H1 (cell line): ENCODE measurements at regions not wholly inside any gene's neighbourhood (a gene's known extent, or its start where the extent isn't known, plus 50 kb on each side); places are given as distances from the start of the nearest gene placed in this dataset.

Experiments
- CTCF ChIA-PET: fragments of 300-600 bp; sonication (Branson Sonifier 250); formaldehyde crosslinking; loops from one replicate; lab custom pipeline; 2021; ENCODE audit not compliant: partially characterized antibody; lab: Charles Lee
- POLR2A ChIA-PET: fragments of 300-600 bp; sonication (Branson Sonifier 250); formaldehyde crosslinking; loops from one replicate; lab custom pipeline; 2021; ENCODE audit warnings: inconsistent platforms; ENCODE audit not compliant: partially characterized antibody; lab: Charles Lee
- DNase-seq, 2 experiments: peaks; one replicate each; pipeline versions ENCODE4 v3.0.0 to v3.0.0-alpha.2; 2010 to 2022; ENCODE audit warnings: low spot score in 2 of 2, low read depth in 1 of 2, mixed read lengths in 1 of 2
- FAIRE-seq: peaks from 2 replicates; lab custom pipeline; 2011; peaks lifted over from hg19 to GRCh38; lab: Jason Lieb, UNC
- H2AFZ ChIP-seq: 2 replicates; pipeline ENCODE4 v1.8.1; 2012; ENCODE audit warnings: low read length, inconsistent platforms
- H2AK5ac ChIP-seq: 2 replicates; pipeline ENCODE4 v1.6.1; 2013; ENCODE audit warnings: low read depth, low read length
- H2BK120ac ChIP-seq: replicated peaks from 2 replicates; pipeline ENCODE3; 2013; ENCODE audit warnings: low read depth, low read length, inconsistent platforms
- H2BK12ac ChIP-seq: 2 replicates; pipeline ENCODE4 v1.6.1; 2013; ENCODE audit warnings: low read depth, low read length
- H2BK15ac ChIP-seq: 2 replicates; pipeline ENCODE4 v1.6.1; 2013; ENCODE audit warnings: low read length
- H2BK20ac ChIP-seq: 2 replicates; pipeline ENCODE4 v1.6.1; 2013; ENCODE audit warnings: low read length
- H2BK5ac ChIP-seq: 2 replicates; pipeline ENCODE4 v1.6.1; 2013; ENCODE audit warnings: low read depth, low read length
- H3K14ac ChIP-seq: 2 replicates; pipeline ENCODE4 v1.6.1; 2013; ENCODE audit warnings: inconsistent platforms; ENCODE audit not compliant: insufficient read length
- H3K18ac ChIP-seq: 2 replicates; pipeline ENCODE4 v1.6.1; 2013; ENCODE audit warnings: low read length; ENCODE audit errors: extremely low read depth
- H3K23ac ChIP-seq: 2 replicates; pipeline ENCODE4 v1.6.1; 2013; ENCODE audit warnings: inconsistent platforms; ENCODE audit not compliant: insufficient read length
- H3K23me2 ChIP-seq: 2 replicates; pipeline ENCODE4 v1.6.1; 2013; ENCODE audit warnings: low read depth, low read length
- H3K27ac ChIP-seq: 2 replicates; pipeline ENCODE4 v1.6.1; 2011; ENCODE audit warnings: low read depth, low read length, inconsistent platforms
- H3K27me3 ChIP-seq, 4 experiments: replicated peaks in 1 of 4; 1 replicate in 1 of 4; 2 replicates in 3 of 4; pipeline versions ENCODE4 v1.6.1 to v1.8.1; 2011 to 2013; ENCODE audit warnings: low read length in 3 of 4, mild to moderate bottlenecking in 3 of 4, inconsistent platforms in 2 of 4, mixed read lengths in 2 of 4, moderate library complexity in 1 of 4; ENCODE audit not compliant: control insufficient read depth in 3 of 4, insufficient read depth in 3 of 4; ENCODE audit errors: extremely low read depth in 1 of 4
- H3K36me3 ChIP-seq, 4 experiments: 2 replicates each; pipeline versions ENCODE4 v1.6.1 to v1.8.1; 2011 to 2013; ENCODE audit warnings: mild to moderate bottlenecking in 4 of 4, low read length in 3 of 4, moderate library complexity in 2 of 4, control low read depth in 1 of 4, inconsistent platforms in 1 of 4; ENCODE audit not compliant: insufficient read depth in 4 of 4, control insufficient read depth in 2 of 4
- H3K4ac ChIP-seq: replicated peaks from 2 replicates; pipeline ENCODE3; 2013; ENCODE audit warnings: low read length, low read depth, mixed read lengths, inconsistent platforms; ENCODE audit not compliant: insufficient read length
- H3K4me1 ChIP-seq, 4 experiments: replicated peaks in 1 of 4; 1 replicate in 1 of 4; 2 replicates in 3 of 4; pipeline versions ENCODE4 v1.6.1 to v1.8.1; 2011 to 2013; ENCODE audit warnings: low read length in 3 of 4, inconsistent platforms in 2 of 4, mixed read lengths in 1 of 4; ENCODE audit not compliant: insufficient read depth in 4 of 4, control insufficient read depth in 3 of 4
- H3K4me2 ChIP-seq, 2 experiments: 2 replicates each; pipeline versions ENCODE4 v1.6.1 to v1.8.1; 2011 to 2013; ENCODE audit warnings: low read depth in 2 of 2, low read length in 2 of 2, control low read depth in 1 of 2, inconsistent platforms in 1 of 2, mild to moderate bottlenecking in 1 of 2; ENCODE audit not compliant: insufficient read depth in 1 of 2
- H3K4me3 ChIP-seq, 4 experiments: fragments of 200-600, 300-600 bp in 1 of 4; sonication (generic), shearing (Covaris generic), sonication (Bioruptor Twin) in 1 of 4; 2 replicates each; pipeline versions ENCODE4 v1.5.1 to v1.8.1; 2011 to 2016; ENCODE audit warnings: low read length in 4 of 4, low read depth in 3 of 4, control low read depth in 2 of 4, inconsistent platforms in 2 of 4, mild to moderate bottlenecking in 2 of 4, mixed read lengths in 1 of 4, moderate library complexity in 1 of 4; ENCODE audit not compliant: insufficient read depth in 2 of 4; ENCODE audit errors: extremely low read depth in 1 of 4
- H3K56ac ChIP-seq: replicated peaks from 2 replicates; pipeline ENCODE3; 2013; ENCODE audit warnings: low read depth, mild to moderate bottlenecking, mixed read lengths, low read length, inconsistent platforms; ENCODE audit not compliant: insufficient read length
- H3K79me1 ChIP-seq: 2 replicates; pipeline ENCODE4 v1.6.1; 2013; ENCODE audit warnings: low read depth, low read length, control low read depth
- H3K79me2 ChIP-seq, 2 experiments: 2 replicates each; pipeline versions ENCODE4 v1.6.1 to v1.8.1; 2012 to 2013; ENCODE audit warnings: low read length in 2 of 2, mild to moderate bottlenecking in 2 of 2, inconsistent platforms in 1 of 2; ENCODE audit not compliant: insufficient read depth in 2 of 2, control insufficient read depth in 1 of 2
- H3K9ac ChIP-seq, 4 experiments: replicated peaks in 1 of 4; 1 replicate in 1 of 4; 2 replicates in 3 of 4; pipeline versions ENCODE4 v1.6.1 to v1.8.1; 2011 to 2013; ENCODE audit warnings: low read depth in 3 of 4, low read length in 3 of 4, control low read depth in 2 of 4, mild to moderate bottlenecking in 2 of 4, moderate library complexity in 2 of 4, inconsistent platforms in 1 of 4; ENCODE audit errors: extremely low read depth in 1 of 4
- H3K9me3 ChIP-seq, 2 experiments: 2 replicates each; pipeline versions ENCODE4 v1.6.1 to v1.8.1; 2012 to 2013; ENCODE audit warnings: mild to moderate bottlenecking in 2 of 2, moderate library complexity in 2 of 2, control low read depth in 1 of 2, inconsistent platforms in 1 of 2, low read depth in 1 of 2, low read length in 1 of 2, mixed read lengths in 1 of 2; ENCODE audit not compliant: insufficient read depth in 2 of 2
- H4K20me1 ChIP-seq, 2 experiments: replicated peaks in 1 of 2; 2 replicates each; pipeline versions ENCODE3 to v1.8.1; 2011 to 2013; ENCODE audit warnings: inconsistent platforms in 2 of 2, low read length in 2 of 2, mild to moderate bottlenecking in 1 of 2; ENCODE audit not compliant: insufficient read depth in 2 of 2, control insufficient read depth in 1 of 2
- H4K5ac ChIP-seq: 2 replicates; pipeline ENCODE4 v1.6.1; 2013; ENCODE audit warnings: low read length, low read depth, mixed read lengths, inconsistent platforms; ENCODE audit not compliant: insufficient read length
- H4K8ac ChIP-seq: 2 replicates; pipeline ENCODE4 v1.8.0; 2013; ENCODE audit warnings: mild to moderate bottlenecking, moderate library complexity, low read length, inconsistent platforms; ENCODE audit not compliant: insufficient read depth; ENCODE audit errors: extremely low read depth
- H4K91ac ChIP-seq: replicated peaks from 2 replicates; pipeline ENCODE3; 2013; ENCODE audit warnings: low read length, mixed read lengths, inconsistent platforms; ENCODE audit not compliant: insufficient read length
- BCL11A ChIP-seq, 2 experiments: IDR thresholded peaks; one replicate each; pipeline ENCODE4 v1.6.1; 2011; ENCODE audit warnings: low read depth in 2 of 2, low read length in 2 of 2, mild to moderate bottlenecking in 2 of 2
- CBX8 ChIP-seq: fragments of 300-800, 300-1000 bp; sonication (generic); IDR thresholded peaks from 2 replicates; pipeline ENCODE4 v1.7.1; 2016; ENCODE audit warnings: low read depth, low read length, borderline replicate concordance
- CHD1 ChIP-seq: IDR thresholded peaks from 2 replicates; pipeline ENCODE4 v1.6.1; 2012; ENCODE audit warnings: low read depth, low read length, improper control_type of control experiment
- FOSL1 ChIP-seq: IDR thresholded peaks from 2 replicates; pipeline ENCODE4 v1.6.1; 2011; ENCODE audit warnings: mild to moderate bottlenecking, low read depth, low read length, moderate library complexity; ENCODE audit not compliant: insufficient read depth
- GABPA ChIP-seq: IDR thresholded peaks from 2 replicates; pipeline ENCODE4 v1.6.1; 2011; ENCODE audit warnings: mild to moderate bottlenecking, low read length, moderate library complexity, borderline replicate concordance; ENCODE audit not compliant: insufficient read depth
- JUND ChIP-seq: IDR thresholded peaks from 2 replicates; pipeline ENCODE4 v1.6.1; 2011; ENCODE audit warnings: mild to moderate bottlenecking, improper control_type of control experiment, low read length
- KDM5A ChIP-seq: fragments of 200-600 bp; IDR thresholded peaks from 2 replicates; pipeline ENCODE4 v1.7.1; 2012; ENCODE audit warnings: mild to moderate bottlenecking, low read length, inconsistent platforms, mixed read lengths
- MAFK ChIP-seq: IDR thresholded peaks from 2 replicates; pipeline ENCODE4 v1.6.1; 2012; ENCODE audit warnings: low read depth, mild to moderate bottlenecking, improper control_type of control experiment, low read length
- SAP30 ChIP-seq: fragments of 300-600 bp; sonication (generic); IDR thresholded peaks from 2 replicates; pipeline ENCODE4 v1.7.1; 2012; ENCODE audit warnings: low read length, moderate library complexity, mild to moderate bottlenecking, inconsistent platforms; ENCODE audit not compliant: insufficient read depth, insufficient replicate concordance
- TBP ChIP-seq: IDR thresholded peaks from 2 replicates; pipeline ENCODE4 v1.6.1; 2011; ENCODE audit warnings: low read depth, low read length, improper control_type of control experiment
- ZNF274 ChIP-seq: IDR thresholded peaks from 2 replicates; pipeline ENCODE4 v1.7.0; 2012; ENCODE audit warnings: low read length, borderline replicate concordance; ENCODE audit errors: extremely low read depth
- WGBS, 2 experiments: shearing (Covaris generic) in 1 of 2; methylation state at CpG; one replicate each; pipeline versions ENCODE4 v1.1.6 to v1.1.7; 2013 to 2015; ENCODE audit warnings: low lambda C conversion rate in 2 of 2, mixed read lengths in 2 of 2, inconsistent platforms in 1 of 2, low coverage in 1 of 2, missing lambda C conversion rate in 1 of 2; ENCODE audit not compliant: insufficient replicate concordance in 2 of 2, insufficient coverage in 1 of 2, insufficient read length in 1 of 2; ENCODE audit errors: extremely low coverage in 1 of 2, missing lambda C conversion rate in 1 of 2; 5-methylcytosine and 5-hydroxymethylcytosine counted together
- TF ChIP-seq, protein P1 (sequence below): IDR thresholded peaks from 2 replicates; pipeline ENCODE4 v1.6.1; 2011; ENCODE audit warnings: low read length, improper control_type of control experiment
- TF ChIP-seq, protein P2 (sequence below): IDR thresholded peaks from 2 replicates; pipeline ENCODE4 v1.6.1; 2011; ENCODE audit warnings: low read depth, mild to moderate bottlenecking, low read length; ENCODE audit not compliant: insufficient read depth

DNA sequence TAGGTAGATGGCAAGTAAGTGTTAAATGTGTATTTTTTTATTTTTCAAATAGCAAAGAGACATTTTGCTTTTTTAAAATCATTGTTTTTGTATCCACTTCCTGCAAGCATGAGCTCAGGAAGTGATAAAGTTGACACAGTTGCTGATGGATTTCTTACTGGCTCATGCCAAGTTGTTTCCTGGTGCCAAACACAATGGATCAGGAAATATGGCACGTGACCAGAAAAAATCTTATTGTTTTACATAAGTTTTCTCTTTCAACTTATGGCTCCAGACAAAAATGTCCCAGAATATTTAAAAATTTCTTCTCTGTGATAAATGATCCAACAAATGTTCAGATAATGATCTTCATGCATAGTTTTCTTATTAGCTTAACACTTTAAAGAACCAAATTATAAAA is 1279.1 kb upstream of the FLRT2 start:
- no peaks in the 10 kb centered on the region for H3K79me1 ChIP-seq
- no peak overlapping the region for H3K23ac ChIP-seq
- H2BK15ac ChIP-seq: no peak overlapping the region
- no peak overlapping the region for H3K9ac ChIP-seq
- no peak overlapping the region for H3K18ac ChIP-seq
- no peak overlapping the region for H2BK12ac ChIP-seq
- H3K14ac ChIP-seq: no peak overlapping the region
- no peak overlapping the region for H4K5ac ChIP-seq
- H3K4me1 ChIP-seq: peaks cover 0 to 2% (median 1%) of the 10 kb centered on the region in 4 experiments; a peak in 1 of 7 replicates
- no peak overlapping the region for H2BK120ac ChIP-seq
- no peak overlapping the region for H3K4ac ChIP-seq
- CTCF ChIA-PET: no interaction called here
- H2AK5ac ChIP-seq: no peak overlapping the region
- no peaks in the 10 kb centered on the region for H3K79me2 ChIP-seq
- H2BK20ac ChIP-seq: no peak overlapping the region
- no peak overlapping the region for H3K27ac ChIP-seq
- no peaks in the 10 kb centered on the region for H3K36me3 ChIP-seq
- H4K20me1 ChIP-seq: no peaks in the 10 kb centered on the region
- H3K4me3 ChIP-seq: no peak overlapping the region
- H4K8ac ChIP-seq: no peak overlapping the region
- H3K56ac ChIP-seq: no peak overlapping the region
- no peaks in the 10 kb centered on the region for H3K9me3 ChIP-seq
- 100% methylated on average over 1 of the region's 1 CpG; no CpG with 5 or more reads in 1 of the 2 experiments for WGBS, 2 experiments
- H3K4me2 ChIP-seq: no peak overlapping the region
- TF ChIP-seq CBX8 (no peak), GABPA (no peak), ZNF274 (no peak), MAFK (no peak), FOSL1 (no peak), TBP (no peak), SAP30 (no peak), JUND (no peak), KDM5A (no peak), BCL11A (IDR thresholded peaks at IDR 0.05; ENCODE audit: low read depth in 2 of 2, low read length in 2 of 2) (no peak), CHD1 (no peak)
- TF ChIP-seq, protein P1, sequence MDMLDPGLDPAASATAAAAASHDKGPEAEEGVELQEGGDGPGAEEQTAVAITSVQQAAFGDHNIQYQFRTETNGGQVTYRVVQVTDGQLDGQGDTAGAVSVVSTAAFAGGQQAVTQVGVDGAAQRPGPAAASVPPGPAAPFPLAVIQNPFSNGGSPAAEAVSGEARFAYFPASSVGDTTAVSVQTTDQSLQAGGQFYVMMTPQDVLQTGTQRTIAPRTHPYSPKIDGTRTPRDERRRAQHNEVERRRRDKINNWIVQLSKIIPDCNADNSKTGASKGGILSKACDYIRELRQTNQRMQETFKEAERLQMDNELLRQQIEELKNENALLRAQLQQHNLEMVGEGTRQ: no peak
- TF ChIP-seq, protein P2, sequence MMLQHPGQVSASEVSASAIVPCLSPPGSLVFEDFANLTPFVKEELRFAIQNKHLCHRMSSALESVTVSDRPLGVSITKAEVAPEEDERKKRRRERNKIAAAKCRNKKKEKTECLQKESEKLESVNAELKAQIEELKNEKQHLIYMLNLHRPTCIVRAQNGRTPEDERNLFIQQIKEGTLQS: no peak
- no peaks in the 10 kb centered on the region for H3K23me2 ChIP-seq
- no peaks in the 10 kb centered on the region for H3K27me3 ChIP-seq
- H2BK5ac ChIP-seq: no peak overlapping the region
- DNase-seq (no peak), FAIRE-seq (no peak)
- H4K91ac ChIP-seq: no peak overlapping the region
- POLR2A ChIA-PET: no interaction called here
- H2AFZ ChIP-seq: no peak overlapping the region
